Left ventricle myocardium inferior (tissue), 1 donor: ENCODE measurements at regions not wholly inside any gene's neighbourhood (a gene's known extent, or its start where the extent isn't known, plus 50 kb on each side); places are given as distances from the start of the nearest gene placed in this dataset.

Experiments used
- DNase-seq: peaks from one replicate; pipeline ENCODE4 v3.0.0-alpha.2; 2020
- H3K27ac ChIP-seq: fragments of 200-600 bp; replicated peaks from 2 replicates; pipeline ENCODE4 v1.8.0; 2021
- H3K27me3 ChIP-seq: fragments of 200-600 bp; 2 replicates; pipeline ENCODE4 v1.8.0; 2021; ENCODE audit warnings: low read depth
- H3K36me3 ChIP-seq: fragments of 200-600 bp; 2 replicates; pipeline ENCODE4 v1.8.0; 2021
- H3K4me1 ChIP-seq: fragments of 200-600 bp; 2 replicates; pipeline ENCODE4 v1.8.0; 2021
- H3K4me3 ChIP-seq: fragments of 200-600 bp; 2 replicates; pipeline ENCODE4 v1.8.0; 2021; ENCODE audit warnings: mild to moderate bottlenecking, moderate library complexity
- H3K9me3 ChIP-seq: fragments of 200-600 bp; replicated peaks from 2 replicates; pipeline ENCODE4 v1.8.0; 2021
- CTCF ChIP-seq: fragments of 200-600 bp; IDR thresholded peaks from 2 replicates; pipeline ENCODE4 v1.8.0; 2021; ENCODE audit warnings: antibody characterized with exemption, mild to moderate bottlenecking, borderline replicate concordance
- intact Hi-C: fragments of 100-400 bp; cut with micrococcal nuclease; formaldehyde crosslinking; loops from one replicate; pipeline ENCODE4 v1.11.0; 2022
- donor health status: DM: no; HTN: yes; CAD: no; lungs with severe emphysema.

- intact Hi-C loops: no loop called here
- no peaks in the 10 kb centered on the region for H3K27me3 ChIP-seq
Observed at GRCh38 chr18:54069729-54070128, 154.7 kb downstream of the MBD2 start.

GRCh38 chr18:54060343-54061005, 164.0 kb downstream of the MBD2 start:
- Histone ChIP-seq H3K9me3 (peaks cover 3% of the 10 kb centered on the region), H3K4me3 (no peak overlapping the region), H3K27ac (no peak overlapping the region), H3K4me1 (no peaks in the 10 kb centered on the region), H3K36me3 (no peaks in the 10 kb centered on the region), H3K27me3 (no peaks in the 10 kb centered on the region)
- TF ChIP-seq CTCF: no peak
- no peak for DNase-seq
- intact Hi-C loops: no loop called here

More at GRCh38 chr18:54069729-54070128, 154.7 kb downstream of the MBD2 start:
- TF ChIP-seq CTCF: no peak
- Histone ChIP-seq H3K4me3 (no peak overlapping the region), H3K27ac (no peak overlapping the region), H3K4me1 (no peaks in the 10 kb centered on the region), H3K36me3 (no peaks in the 10 kb centered on the region), H3K9me3 (no peaks in the 10 kb centered on the region)
- no peak for DNase-seq

GRCh38 chr18:54052732-54053429, 171.6 kb downstream of the MBD2 start:
- no peak overlapping the region for H3K27ac ChIP-seq
- no peak for TF ChIP-seq CTCF
- DNase-seq: no peak
- H3K36me3 ChIP-seq: no peaks in the 10 kb centered on the region
- H3K4me3 ChIP-seq: no peak overlapping the region
- H3K9me3 ChIP-seq: no peaks in the 10 kb centered on the region
- intact Hi-C loops: no loop called here
- H3K4me1 ChIP-seq: no peaks in the 10 kb centered on the region
- no peaks in the 10 kb centered on the region for H3K27me3 ChIP-seq

- no peaks in the 10 kb centered on the region for H3K36me3 ChIP-seq
- TF ChIP-seq CTCF: no peak
- intact Hi-C loops: no loop called here
- H3K9me3 ChIP-seq: no peaks in the 10 kb centered on the region
- no peak overlapping the region for H3K27ac ChIP-seq
- H3K27me3 ChIP-seq: no peaks in the 10 kb centered on the region
- no peaks in the 10 kb centered on the region for H3K4me1 ChIP-seq
- H3K4me3 ChIP-seq: no peak overlapping the region
- DNase-seq: no peak
Observed at GRCh38 chr18:54052259-54052658, 172.2 kb downstream of the MBD2 start.

GRCh38 chr18:54043484-54044251, 180.8 kb downstream of the MBD2 start:
- no peak for DNase-seq
- TF ChIP-seq CTCF: peak; percentile 37
- intact Hi-C loops: no loop called here
- H3K4me1 ChIP-seq: no peaks in the 10 kb centered on the region
- no peak overlapping the region for H3K4me3 ChIP-seq
- no peaks in the 10 kb centered on the region for H3K9me3 ChIP-seq
- H3K27me3 ChIP-seq: no peaks in the 10 kb centered on the region
- H3K27ac ChIP-seq: no peak overlapping the region
- no peaks in the 10 kb centered on the region for H3K36me3 ChIP-seq
